PFSK-1 (cell line): ENCODE measurements at regions not wholly inside any gene's neighbourhood (a gene's known extent, or its start where the extent isn't known, plus 50 kb on each side); places are given as distances from the start of the nearest gene placed in this dataset.

Experiments used
- FOXP2 ChIP-seq: optimal IDR thresholded peaks from 2 replicates; pipeline ENCODE3; 2011; ENCODE audit warnings: borderline replicate concordance, control low read depth, inconsistent platforms; ENCODE audit not compliant: insufficient read depth; ENCODE audit errors: extremely low read length, extremely low read depth
- POLR2AphosphoS5 ChIP-seq: IDR thresholded peaks from 2 replicates; pipeline ENCODE4 v1.6.1; 2012; ENCODE audit warnings: low read depth, mild to moderate bottlenecking, control low read depth, low read length, moderate library complexity
- TAF1 ChIP-seq: IDR thresholded peaks from 2 replicates; pipeline ENCODE4 v1.6.1; 2012; ENCODE audit warnings: low read length, control low read depth, borderline replicate concordance; ENCODE audit not compliant: insufficient read depth
- TF ChIP-seq, protein P1 (sequence below), 2 experiments: IDR thresholded peaks; 2 replicates each; pipeline versions ENCODE4 v1.6.1 to v1.8.0; 2011 to 2012; ENCODE audit warnings: low read depth in 2 of 2, low read length in 2 of 2, control low read depth in 1 of 2, inconsistent platforms in 1 of 2, mild to moderate bottlenecking in 1 of 2, moderate library complexity in 1 of 2; ENCODE audit not compliant: insufficient read depth in 1 of 2

DNA sequence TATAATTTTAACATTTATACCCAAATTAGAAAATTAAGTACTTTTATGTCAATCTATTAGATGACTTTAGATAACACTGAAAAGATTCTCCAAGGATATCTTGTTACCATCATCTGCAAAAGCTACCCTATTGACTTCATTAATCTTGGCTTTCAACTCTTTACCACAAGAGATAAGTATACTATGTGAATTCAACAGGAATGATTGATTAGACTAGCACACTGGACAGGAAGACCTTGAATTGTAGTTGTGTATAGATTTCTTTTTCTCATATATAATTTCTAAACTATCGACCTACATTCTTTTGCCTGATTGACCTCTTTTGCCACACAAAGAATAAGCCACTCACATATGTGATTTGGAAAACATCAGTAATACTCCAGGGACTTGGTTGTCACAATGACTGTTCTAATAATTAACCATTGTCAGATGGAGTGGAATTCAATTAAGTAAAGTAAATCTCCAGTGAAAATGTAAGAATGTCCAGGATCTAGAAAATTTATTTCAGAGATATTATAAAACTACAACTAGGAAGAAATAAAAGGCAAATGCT is 1132.0 kb downstream of the SORCS1 start:
- TF ChIP-seq POLR2AphosphoS5 (no peak), FOXP2 (no peak), TAF1 (no peak)
- TF ChIP-seq, protein P1, sequence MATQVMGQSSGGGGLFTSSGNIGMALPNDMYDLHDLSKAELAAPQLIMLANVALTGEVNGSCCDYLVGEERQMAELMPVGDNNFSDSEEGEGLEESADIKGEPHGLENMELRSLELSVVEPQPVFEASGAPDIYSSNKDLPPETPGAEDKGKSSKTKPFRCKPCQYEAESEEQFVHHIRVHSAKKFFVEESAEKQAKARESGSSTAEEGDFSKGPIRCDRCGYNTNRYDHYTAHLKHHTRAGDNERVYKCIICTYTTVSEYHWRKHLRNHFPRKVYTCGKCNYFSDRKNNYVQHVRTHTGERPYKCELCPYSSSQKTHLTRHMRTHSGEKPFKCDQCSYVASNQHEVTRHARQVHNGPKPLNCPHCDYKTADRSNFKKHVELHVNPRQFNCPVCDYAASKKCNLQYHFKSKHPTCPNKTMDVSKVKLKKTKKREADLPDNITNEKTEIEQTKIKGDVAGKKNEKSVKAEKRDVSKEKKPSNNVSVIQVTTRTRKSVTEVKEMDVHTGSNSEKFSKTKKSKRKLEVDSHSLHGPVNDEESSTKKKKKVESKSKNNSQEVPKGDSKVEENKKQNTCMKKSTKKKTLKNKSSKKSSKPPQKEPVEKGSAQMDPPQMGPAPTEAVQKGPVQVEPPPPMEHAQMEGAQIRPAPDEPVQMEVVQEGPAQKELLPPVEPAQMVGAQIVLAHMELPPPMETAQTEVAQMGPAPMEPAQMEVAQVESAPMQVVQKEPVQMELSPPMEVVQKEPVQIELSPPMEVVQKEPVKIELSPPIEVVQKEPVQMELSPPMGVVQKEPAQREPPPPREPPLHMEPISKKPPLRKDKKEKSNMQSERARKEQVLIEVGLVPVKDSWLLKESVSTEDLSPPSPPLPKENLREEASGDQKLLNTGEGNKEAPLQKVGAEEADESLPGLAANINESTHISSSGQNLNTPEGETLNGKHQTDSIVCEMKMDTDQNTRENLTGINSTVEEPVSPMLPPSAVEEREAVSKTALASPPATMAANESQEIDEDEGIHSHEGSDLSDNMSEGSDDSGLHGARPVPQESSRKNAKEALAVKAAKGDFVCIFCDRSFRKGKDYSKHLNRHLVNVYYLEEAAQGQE (IDR thresholded peaks at IDR 0.05; ENCODE audit: insufficient read depth in 1 of 2, low read depth in 2 of 2, low read length in 2 of 2), result no peak
